ENCODE measurements at regions not wholly inside any gene's neighbourhood (a gene's known extent, or its start where the extent isn't known, plus 50 kb on each side); places are given as distances from the start of the nearest gene placed in this dataset.

DNA sequence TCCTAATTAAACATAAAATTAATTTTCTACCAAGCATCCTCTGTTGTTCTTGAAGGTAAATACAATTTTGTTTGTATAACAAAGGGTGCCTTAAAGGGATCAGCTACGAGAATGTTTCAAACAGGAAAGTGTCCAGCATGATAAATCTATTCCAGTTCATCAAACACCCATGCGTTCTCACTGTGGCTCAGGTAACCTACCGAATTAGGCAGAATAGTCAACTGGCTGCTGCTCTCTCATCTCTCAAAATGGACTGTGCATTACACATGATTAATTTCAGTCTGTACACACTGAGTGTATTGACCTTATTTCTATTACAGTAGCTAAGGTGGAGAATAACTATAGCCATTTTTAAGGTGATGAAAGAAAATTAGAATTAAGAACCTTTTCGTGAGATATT lies 127.5 kb upstream of the RMST start:
- DNase-seq (ENCODE audit: low spot score), result no peak

DNA sequence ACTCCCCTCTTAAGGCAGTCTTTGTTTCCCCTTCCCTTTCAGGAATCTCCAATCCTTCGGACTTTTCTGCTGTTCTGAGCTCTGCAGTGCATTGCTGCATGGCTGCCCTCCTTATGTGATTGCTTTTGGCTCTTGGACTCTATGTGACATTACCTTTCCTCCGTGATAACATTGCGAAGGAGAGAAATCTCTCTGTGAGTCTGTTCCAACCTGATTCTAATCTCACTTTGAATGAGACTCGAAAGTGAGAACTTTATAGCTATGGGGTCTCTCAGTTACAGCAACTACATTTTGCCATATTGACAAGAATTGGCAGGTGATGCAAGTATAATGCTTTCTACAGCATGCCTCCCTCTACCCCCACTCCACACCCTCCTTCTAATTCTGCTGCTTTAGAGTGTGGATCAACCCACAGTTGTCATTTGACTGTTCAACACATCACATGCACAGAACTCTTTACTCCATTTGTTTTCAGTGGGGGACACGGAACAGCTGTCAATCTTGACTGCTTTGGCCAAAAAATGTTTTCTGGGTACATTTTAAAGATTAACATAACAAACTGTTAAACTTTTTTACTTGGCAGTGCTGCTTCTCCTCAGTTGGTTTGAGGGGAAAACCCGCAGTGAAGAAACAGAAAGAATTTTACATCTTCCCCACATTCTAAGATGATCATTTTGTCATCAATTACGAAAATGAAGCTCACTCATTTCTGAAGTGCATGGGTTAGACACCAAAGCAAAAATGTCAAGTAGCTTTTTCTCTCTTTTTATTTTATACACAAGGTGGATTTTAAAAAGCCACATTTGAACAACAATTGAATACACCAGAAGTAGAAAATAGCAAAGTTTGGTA lies 125.5 kb upstream of the RMST start:
- no peak for DNase-seq (ENCODE audit: low spot score)

DNA sequence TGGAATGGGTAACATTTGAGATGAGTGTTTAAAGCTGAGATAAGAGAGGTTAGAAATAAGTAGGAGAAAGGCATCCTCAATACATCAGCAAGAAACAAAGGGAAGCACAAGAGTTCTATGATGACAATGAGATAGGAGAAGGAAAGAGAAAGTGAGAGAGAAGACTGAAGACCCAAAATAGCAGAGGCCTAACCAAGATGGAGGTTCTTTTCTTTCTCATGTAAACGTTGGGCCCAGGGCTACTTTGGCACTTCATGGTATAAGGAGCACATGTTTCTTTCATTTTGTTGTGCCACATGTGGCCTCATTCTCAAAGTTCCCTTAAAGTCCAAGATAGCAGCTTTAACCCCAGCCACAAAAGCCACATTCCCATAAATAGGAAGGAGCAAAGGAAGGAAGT lies 120.5 kb upstream of the RMST start:
- DNase-seq (ENCODE audit: low spot score), result no peak

DNA sequence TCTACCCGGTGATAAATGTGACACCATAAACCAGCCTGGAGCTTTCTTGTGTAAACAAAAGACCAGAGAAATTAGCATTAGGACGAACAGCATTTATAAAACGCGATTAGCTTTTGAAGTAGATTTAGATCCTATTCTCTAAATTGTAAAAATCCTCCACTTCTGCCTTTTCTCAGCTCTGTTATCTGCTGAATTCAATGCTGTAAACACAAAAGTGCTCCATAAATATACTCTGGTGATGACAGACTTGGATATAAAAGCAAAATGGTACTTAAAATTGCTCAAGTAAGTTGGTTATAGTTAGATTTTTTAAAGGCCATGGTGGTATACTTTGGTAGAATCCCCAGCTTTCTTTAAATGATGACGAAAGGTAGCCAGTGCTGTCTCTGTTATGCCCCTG lies 114.6 kb upstream of the RMST start:
- DNase-seq (ENCODE audit: low spot score), result no peak

DNA sequence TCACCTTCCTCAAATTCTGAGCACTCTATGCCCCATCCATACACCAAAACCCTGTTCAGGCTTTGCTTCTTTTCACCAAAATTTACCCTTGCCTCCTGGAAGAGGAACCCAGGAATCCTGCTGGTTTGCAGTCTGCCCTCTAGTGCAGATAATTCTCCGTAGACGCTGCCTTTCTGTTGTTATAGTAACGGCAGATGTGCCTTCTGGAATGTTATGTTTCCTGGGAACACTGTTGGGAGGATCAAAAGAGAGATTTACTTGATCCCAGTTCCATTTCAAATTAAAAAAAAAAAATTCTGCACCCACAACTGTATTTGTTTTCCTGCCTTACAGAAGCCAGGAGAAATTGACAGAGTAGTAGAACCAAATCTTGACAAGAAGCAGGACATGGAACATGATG lies 104.2 kb upstream of the RMST start:
- DNase-seq (ENCODE audit: low spot score), result no peak

DNA sequence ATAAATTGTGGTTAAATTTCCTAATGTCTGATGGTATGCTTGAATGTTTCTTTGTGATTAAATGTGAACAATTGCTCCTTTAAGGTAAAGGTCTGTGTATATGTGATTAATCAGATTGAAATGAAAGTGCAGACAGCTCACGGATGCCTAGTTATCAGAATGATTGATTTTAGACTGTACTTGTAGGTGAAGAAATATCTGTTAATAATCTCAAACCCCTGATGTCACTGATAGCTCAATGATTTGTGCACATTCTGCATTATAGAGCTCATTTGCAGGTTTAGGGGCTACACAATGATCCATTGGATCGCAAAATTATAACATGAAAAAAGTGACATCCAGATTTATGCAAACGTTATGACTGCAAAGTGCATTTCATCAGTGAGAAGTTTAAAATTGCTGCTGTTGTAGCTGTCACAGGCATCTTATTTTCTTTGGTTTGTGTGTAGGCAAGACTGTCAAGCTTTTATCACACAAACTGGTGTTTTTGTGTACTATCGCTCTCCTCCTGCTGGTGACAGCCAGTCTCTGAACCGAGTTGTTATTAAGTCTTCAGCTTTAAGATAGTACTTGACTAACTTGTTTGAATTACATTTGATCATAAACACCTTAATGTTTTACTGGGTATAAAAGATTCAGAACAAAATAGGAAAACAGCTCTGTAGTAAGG lies 103.4 kb upstream of the RMST start:
- DNase-seq (ENCODE audit: low spot score), result no peak

DNA sequence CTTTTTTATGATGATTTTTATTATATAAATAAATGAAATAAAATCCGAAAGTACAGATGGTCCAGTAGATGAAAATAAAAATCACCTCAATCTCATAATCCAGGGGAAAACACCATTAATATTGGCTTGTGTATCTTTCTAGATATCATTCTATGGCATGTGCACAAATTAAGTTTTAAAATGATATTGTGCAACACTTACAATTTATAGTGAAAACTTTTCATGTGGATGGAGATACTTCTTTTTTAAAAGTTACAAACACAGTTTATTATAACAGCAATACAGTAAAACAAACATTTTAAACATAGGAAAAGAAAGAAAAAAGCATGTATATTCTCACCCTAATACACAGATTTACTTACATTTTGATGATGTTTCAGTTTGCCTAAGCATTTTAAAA lies 98.9 kb upstream of the RMST start:
- no peak for DNase-seq (ENCODE audit: low spot score)

DNA sequence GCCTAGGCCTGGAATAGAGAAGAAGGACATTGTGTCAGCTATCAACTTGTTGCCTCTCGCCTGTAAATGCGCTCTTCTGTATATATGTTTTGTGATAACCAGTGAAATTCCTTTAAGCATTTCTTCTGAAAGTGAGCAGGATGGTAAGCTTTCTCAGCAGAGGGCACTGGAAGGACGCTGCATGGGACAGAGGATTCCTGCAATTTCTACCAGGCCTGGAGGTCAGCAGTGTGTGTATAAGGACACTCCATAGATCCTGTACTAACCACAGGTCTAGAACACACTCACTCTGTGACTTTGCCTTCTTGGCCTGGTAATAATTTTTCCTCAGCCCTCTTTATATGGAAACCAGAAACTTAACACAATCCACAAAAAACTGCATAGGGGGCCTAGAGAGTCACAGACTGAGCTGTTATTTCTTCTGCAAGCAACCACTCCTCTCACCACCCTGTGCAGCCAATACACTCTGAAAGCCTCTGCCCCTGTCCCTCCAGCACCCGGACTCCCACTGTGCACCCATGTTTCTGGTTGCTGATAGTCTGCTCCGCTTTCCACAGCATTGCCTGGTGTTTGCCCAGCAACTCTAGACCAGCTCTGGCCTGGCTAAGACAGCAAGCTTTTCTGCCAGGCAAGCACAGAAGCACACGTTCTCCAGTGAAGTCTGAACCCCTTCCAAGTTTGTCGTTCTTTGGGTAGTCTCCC lies 94.0 kb upstream of the RMST start:
- no peak for DNase-seq (ENCODE audit: low spot score)

DNA sequence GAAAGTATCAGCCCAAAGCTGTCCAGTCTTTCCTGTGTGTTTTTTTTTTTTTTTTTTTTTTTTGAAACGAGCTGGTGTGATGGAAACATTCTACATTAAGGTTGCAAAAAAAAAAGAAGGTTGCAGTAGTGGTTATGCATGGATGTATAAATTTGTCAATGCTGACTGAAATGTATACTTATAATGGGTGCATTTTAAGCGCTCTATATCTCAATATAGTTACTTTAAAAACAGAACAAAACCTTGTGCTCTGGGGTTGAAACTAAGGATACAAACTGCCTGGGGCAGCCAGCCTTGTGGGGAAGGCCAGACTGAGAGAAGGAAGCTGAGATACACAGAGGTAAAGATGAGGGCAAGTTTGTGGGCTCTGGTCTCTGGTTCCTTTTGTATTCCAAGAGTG lies 87.3 kb upstream of the RMST start:
- no peak for DNase-seq (ENCODE audit: low spot score)

DNA sequence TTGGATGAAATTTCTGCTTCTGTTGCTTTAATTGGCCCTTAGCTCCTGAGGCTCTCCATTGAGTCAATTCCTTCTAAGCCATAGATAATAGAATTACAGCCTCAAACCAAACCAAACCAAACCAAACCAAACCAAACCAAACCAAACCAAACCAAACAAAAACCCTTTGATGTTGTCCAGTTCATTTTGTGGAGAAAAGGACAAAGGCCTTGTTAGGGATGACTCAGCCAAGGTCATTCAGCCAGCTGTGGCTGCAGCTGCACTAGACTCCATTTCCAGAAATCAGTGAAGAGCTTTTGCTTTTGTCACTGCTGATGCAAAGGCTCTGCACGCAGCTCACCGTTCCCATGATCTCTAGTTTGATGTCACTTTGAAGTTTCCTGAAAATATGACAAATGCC lies 82.2 kb upstream of the RMST start:
- no peak for DNase-seq (ENCODE audit: low spot score)

DNA sequence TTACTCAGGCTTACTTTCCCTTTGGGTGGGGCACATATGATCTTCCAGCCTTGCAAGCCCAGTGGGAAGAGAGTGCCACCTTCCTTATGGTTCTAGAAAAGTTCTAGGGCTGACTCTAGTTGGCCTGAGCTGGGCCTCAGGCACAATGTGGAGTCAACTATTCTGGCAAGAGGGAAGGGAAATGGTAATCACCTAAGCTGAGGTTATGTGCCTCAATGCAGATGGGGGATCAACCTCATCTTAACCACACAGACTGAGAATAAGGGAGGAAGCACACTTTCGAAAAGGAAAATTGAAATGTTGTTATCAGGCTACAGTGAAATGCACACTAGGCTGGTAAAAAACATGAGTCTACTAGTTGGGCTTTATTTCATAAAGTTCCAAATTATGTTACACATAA lies 77.5 kb upstream of the RMST start:
- no peak for DNase-seq (ENCODE audit: low spot score)

DNA sequence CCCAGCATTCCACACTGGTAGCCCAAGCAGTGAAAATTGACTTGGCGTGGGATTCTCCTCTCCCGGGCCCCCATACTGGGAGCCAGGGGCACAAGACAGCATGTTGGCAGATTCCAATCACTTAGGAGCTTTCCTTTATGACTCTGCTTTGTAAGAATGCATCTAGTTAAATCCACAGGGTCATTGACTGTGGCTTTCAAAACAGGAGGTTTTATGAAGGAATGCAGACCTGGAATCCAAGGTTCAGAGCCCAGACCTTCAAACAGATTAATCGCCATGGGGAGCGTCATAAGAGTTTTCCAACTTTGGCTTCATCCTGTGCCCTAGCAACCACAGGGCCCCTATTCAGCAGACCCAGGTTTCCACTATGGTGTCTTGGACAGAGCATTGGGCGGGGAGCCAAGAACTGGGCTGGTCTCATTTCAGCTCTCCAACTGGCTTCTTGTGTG lies 76.4 kb upstream of the RMST start:
- no peak for DNase-seq (ENCODE audit: low spot score)

DNA sequence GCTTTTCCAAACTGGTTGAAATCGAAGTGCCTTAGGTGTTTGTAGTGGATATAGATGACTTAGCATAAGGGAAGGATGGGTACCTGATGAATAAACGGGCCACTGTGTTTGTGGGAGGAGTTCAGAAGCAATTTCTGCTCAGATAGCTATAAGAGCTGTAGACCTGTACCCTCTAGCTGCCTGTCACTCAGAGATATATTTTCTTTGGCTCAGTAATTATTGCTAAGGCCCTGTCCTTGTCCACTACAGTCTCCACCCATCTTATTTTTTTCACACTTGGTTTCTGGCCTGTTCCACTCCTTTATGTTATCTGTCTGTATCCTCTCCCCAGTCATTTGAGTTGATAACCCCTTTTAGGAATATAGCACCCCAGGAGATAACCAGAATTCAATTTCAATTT lies 74.8 kb upstream of the RMST start:
- no peak for DNase-seq (ENCODE audit: low spot score)

DNA sequence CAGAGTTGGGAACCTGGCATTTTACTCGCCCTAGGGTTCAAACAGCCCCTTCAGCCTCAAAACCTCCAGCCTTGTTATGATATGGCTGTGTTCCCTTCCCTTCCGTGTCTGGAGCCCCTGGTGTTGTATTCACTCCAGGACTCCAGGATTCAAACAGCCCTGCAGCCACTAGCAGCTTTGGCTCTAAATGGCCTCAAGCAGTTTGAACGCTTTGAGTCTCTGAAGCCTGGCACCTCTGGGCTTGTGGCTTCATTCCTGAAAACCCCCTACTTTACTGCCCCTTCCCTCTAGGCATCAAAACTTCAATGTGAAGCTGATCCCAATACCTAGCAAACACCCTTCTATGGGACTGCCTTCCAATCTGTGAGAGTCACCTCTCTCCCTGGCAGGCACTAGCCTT lies 67.9 kb upstream of the RMST start:
- DNase-seq (ENCODE audit: low spot score), result no peak

DNA sequence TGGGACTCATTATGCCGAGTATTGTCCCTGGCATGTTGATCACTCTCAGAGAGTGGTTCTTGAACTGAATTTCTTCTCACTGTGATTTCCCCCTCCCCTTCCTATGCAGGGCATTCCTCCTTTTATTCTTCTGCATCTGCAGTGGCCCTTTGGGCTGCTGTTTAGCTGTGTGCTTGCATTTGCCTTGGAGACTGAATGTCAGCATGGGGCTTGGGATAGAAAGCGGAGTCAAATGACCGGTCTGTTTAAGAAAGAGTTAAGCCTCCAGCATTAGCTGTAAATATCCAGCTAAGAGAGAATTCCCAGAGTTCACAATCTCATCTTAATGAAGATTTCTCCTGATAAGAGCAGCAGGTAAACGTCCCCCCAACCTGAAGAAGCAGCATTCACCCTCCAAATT lies 65.6 kb upstream of the RMST start:
- no peak for DNase-seq (ENCODE audit: low spot score)

DNA sequence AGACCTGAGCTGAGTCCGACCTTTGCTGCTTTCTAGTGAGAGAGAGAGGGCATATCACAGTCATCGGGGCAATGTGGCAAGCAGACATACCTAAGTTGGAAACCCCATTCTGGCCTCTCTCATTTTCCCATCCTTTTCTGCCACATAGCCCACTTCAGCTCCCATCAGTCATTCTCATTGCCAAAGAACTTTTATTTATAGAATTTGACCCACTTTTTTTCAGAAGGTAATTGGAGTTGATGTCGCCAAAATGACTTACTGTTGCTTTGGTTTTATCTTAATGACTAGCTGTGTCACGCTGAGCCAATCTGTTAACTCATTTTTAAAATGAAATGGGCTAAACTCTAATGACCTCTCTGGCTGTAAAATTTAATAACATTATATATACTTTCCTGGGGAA lies 63.9 kb upstream of the RMST start:
- DNase-seq (ENCODE audit: low spot score), result no peak

DNA sequence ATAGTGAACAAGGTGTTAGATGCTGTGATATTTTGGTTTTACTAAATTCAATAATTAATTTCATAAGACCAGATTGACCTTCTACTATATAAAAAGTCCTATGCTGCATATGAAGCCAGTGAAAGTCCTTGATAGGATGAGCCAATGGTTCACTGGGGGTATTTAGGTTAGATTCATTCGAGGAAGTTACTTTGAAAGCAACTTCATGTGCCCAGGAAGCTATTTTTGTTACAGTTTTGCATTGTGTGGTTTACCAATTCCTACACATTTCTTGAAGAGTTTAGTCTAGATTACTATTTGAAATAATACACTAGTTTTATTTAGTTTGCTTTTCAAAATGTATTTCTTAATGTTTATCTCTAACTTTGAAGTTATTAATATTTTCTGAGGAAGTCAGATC lies 58.5 kb upstream of the RMST start:
- DNase-seq (ENCODE audit: low spot score), result no peak

DNA sequence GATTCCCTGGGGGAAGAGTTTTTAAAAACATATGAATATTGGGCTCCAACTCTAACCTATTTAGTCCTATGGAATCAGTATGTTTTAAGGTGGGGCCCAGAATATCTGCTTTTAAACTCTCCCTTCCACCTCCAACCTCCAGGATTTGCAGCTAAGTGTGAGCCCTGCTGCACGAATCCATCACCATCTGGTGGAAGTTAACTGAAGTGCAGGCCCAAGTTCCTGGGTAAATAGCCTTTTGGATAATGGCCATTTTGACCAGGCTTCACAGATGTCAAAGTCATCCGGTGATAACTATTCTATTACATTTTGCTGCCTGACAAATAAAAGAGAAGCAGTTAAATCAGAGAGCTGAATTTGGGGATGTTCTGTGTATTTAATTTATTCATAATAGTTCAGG lies 58.1 kb upstream of the RMST start:
- DNase-seq (ENCODE audit: low spot score), result peak; percentile 25

DNA sequence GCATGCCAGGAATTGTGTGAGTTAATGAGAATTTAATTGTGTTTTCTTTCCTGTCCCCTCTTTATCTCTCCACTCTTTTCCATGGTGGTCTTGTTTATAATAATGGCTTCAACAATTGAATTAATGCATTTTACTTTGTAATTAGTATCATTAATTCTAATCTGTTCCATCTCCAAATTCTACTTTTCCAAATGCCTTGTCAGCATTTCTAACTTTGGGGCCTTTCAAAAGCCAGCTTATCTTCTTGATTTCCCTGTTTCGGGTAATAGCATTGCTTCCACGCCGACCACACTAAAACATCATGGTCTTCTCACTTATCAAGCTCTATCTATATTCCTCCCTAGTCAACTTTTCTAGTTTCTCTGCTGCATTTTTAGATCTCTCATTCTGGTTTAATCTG lies 54.2 kb upstream of the RMST start:
- no peak for DNase-seq (ENCODE audit: low spot score)

DNA sequence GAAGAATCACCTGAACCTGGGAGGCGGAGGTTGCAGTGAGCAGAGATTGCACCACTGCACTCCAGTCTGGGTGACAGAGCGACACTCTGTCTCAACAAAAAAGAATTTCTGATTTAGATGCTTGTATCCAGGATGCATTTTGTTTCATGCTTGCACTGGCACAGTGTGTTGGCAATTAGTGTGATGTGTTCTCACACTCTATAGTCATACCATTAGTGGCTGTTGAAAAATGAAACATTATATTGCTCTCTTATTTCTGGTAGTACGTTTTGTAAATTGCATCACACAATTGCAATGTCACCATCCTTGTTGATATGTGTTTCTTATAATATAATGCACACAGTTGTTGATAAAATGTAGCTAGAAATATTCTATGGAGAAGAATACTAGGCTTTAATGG lies 51.3 kb upstream of the RMST start:
- no peak for DNase-seq (ENCODE audit: low spot score)

Data from AG20443 (cell line).